Lower lobe of right lung (tissue), 2 donors: ENCODE measurements at regions not wholly inside any gene's neighbourhood (a gene's known extent, or its start where the extent isn't known, plus 50 kb on each side); places are given as distances from the start of the nearest gene placed in this dataset.
"Not testable (repeated sequence)": the region's sequence is repeated elsewhere in the genome, so short reads cannot be mapped to it uniquely, and the experiment has no call there.

Experiments
- ATAC-seq, 2 donors: fragments of 200-7000 bp; cut with Tn5 transposase; one replicate each; pipeline ENCODE4 v1.9.1; 2020 to 2022; ENCODE audit warnings: mild to moderate bottlenecking in 2 of 2, moderate library complexity in 2 of 2
- DNase-seq: peaks from one replicate; pipeline ENCODE4 v3.0.0-alpha.2; 2020
- H3K27ac ChIP-seq: fragments of 200-600 bp; one replicate; pipeline ENCODE4 v1.8.0; 2022
- H3K27me3 ChIP-seq: fragments of 200-600 bp; one replicate; pipeline ENCODE4 v1.8.0; 2022; ENCODE audit warnings: low read depth
- H3K36me3 ChIP-seq: fragments of 200-600 bp; one replicate; pipeline ENCODE4 v1.8.0; 2022; ENCODE audit warnings: mild to moderate bottlenecking
- H3K4me1 ChIP-seq: fragments of 200-600 bp; one replicate; pipeline ENCODE4 v1.8.0; 2022
- H3K4me3 ChIP-seq: fragments of 200-600 bp; one replicate; pipeline ENCODE4 v1.8.0; 2022; ENCODE audit warnings: mild to moderate bottlenecking
- H3K9me3 ChIP-seq: fragments of 200-600 bp; one replicate; pipeline ENCODE4 v1.8.0; 2022
- CTCF ChIP-seq: fragments of 200-600 bp; IDR thresholded peaks from one replicate; pipeline ENCODE4 v1.8.0; 2022; ENCODE audit warnings: antibody characterized with exemption, mild to moderate bottlenecking
- intact Hi-C: fragments of 100-400 bp; cut with DNase I; formaldehyde crosslinking; loops from one replicate; pipeline ENCODE4 v1.11.0; 2022
- donor health status: DM: no; HTN: yes; CAD: no; lungs with severe emphysema.

DNA sequence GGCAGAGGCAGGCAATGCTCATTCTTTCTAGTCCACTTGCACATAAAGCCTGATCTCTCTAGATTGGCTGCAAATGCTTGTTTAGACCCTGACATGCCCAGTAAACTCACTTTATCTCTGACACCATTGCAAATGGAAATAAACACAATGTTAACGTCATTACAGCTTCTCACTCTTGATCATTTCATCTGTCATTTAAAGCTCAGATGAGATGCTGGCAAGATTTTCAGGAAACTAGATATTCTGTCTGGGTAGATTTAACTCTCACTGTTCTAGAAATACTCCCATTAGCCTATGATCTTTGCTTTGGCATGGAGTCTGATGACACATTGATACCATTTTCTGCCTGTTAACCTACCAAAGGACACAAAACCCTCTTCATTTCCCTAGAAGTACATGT lies 320.7 kb upstream of the HNRNPA3 start:
- Histone ChIP-seq H3K27ac (no peak overlapping the region), H3K4me3 (no peak overlapping the region), H3K4me1 (no peaks in the 10 kb centered on the region), H3K9me3 (no peaks in the 10 kb centered on the region), H3K27me3 (no peaks in the 10 kb centered on the region), H3K36me3 (no peaks in the 10 kb centered on the region)
- DNase-seq (no peak), ATAC-seq (no peak)
- intact Hi-C loops = no loop called here
- TF ChIP-seq CTCF = no peak

GRCh38 chr2:176892676-176893226 lies 319.8 kb upstream of the HNRNPA3 start:
- Histone ChIP-seq H3K4me3 (no peak overlapping the region), H3K36me3 (no peaks in the 10 kb centered on the region), H3K27ac (no peak overlapping the region), H3K4me1 (no peaks in the 10 kb centered on the region), H3K27me3 (no peaks in the 10 kb centered on the region), H3K9me3 (no peaks in the 10 kb centered on the region)
- intact Hi-C loops = no loop called here
- TF ChIP-seq CTCF = no peak
- ATAC-seq (no peak), DNase-seq (no peak)

DNA sequence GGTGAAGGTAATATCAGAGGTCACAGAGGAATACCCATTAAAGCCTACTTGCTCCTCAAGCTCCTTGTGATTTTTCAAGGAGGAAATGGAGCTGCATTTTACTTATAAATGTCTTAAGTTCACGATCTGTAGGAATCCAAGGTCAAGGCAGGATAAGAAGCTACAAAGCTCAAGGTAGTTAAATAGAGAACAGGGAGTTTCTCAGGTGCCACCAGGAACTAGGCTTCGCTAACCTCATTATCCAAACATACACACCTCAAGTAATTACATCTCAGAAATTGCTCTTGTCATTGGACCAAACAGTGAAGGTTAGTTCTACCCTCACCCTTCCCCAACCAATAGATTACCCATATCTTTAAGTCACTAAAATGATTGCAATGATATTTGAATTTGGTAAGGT lies 317.4 kb upstream of the HNRNPA3 start:
- TF ChIP-seq CTCF = no peak
- Histone ChIP-seq H3K27me3 (no peaks in the 10 kb centered on the region), H3K4me3 (no peak overlapping the region), H3K27ac (no peak overlapping the region), H3K4me1 (no peaks in the 10 kb centered on the region), H3K36me3 (no peaks in the 10 kb centered on the region), H3K9me3 (no peaks in the 10 kb centered on the region)
- intact Hi-C loops = no loop called here
- DNase-seq (no peak), ATAC-seq (no peak)

DNA sequence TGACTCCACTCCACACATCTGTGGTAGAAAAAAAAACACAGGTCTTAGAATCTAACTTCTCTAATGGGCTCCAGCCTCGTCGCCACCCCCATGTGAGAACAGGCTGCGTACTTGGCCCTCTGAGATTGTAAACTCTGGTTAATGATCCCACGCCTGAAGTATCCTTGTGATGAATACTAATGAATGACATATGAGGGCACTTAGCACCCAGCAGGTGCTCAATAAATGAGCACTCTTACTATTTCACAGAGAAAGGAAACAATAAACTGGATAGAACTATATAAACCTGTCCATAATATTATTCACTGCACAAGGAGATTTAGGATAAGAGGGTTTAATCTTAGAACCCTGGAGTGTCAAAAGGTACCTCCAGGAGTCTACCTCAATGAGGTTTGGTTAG lies 310.1 kb upstream of the HNRNPA3 start:
- intact Hi-C loops = no loop called here
- DNase-seq (no peak), ATAC-seq (no peak)
- no peak overlapping the region for H3K27ac ChIP-seq
- no peak for TF ChIP-seq CTCF
- H3K36me3 ChIP-seq = no peaks in the 10 kb centered on the region
- H3K4me1 ChIP-seq = no peaks in the 10 kb centered on the region
- H3K9me3 ChIP-seq = no peaks in the 10 kb centered on the region
- no peak overlapping the region for H3K4me3 ChIP-seq
- no peaks in the 10 kb centered on the region for H3K27me3 ChIP-seq

DNA sequence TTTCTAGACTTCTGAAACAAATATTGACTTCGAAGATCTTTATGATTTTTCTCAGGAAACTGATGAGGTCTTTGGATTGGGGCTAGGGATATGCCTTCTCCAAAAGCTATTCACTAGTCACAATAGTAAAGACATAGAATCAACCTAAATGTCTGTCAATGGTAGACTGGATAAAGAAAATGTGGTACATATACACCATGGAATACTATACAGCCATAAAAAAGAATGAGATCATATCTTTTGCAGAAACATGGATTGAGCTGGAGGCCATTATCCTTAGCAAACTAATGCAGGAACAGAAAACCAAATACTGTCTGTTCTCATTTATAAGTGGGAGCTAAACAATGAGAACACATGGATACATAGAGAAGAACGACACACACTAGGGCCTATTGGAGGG lies 308.5 kb upstream of the HNRNPA3 start:
- DNase-seq, H3K27me3 ChIP-seq, H3K36me3 ChIP-seq, H3K4me1 ChIP-seq, intact Hi-C loops, H3K27ac ChIP-seq, H3K9me3 ChIP-seq, ATAC-seq, H3K4me3 ChIP-seq: not testable (repeated sequence)

DNA sequence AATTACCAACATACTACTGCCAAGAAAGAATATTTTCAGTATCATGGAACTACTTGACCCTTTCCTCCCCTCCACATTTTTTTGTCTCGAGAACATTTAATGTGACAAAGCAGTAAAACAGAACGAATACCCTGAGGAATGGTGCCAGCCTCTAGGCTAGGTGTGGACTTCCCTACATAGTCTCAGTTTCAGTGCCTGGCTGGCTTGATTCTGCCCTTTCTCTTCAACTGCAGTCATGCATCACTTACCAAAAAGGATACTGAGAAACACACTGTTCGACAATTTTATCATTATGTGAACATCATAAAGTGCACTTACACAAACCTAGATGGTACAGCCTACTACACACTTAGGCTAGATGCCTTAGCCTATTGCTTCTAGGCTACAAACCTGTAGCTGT lies 305.3 kb upstream of the HNRNPA3 start:
- DNase-seq = no peak
- Histone ChIP-seq H3K9me3 (no peaks in the 10 kb centered on the region), H3K36me3 (no peaks in the 10 kb centered on the region), H3K27ac (no peak overlapping the region), H3K27me3 (no peaks in the 10 kb centered on the region), H3K4me3 (no peak overlapping the region), H3K4me1 (no peaks in the 10 kb centered on the region)
- no peak for ATAC-seq
- intact Hi-C loops = no loop called here
- no peak for TF ChIP-seq CTCF
